ENCODE measurements at regions not wholly inside any gene's neighbourhood (a gene's known extent, or its start where the extent isn't known, plus 50 kb on each side); places are given as distances from the start of the nearest gene placed in this dataset.

DNA sequence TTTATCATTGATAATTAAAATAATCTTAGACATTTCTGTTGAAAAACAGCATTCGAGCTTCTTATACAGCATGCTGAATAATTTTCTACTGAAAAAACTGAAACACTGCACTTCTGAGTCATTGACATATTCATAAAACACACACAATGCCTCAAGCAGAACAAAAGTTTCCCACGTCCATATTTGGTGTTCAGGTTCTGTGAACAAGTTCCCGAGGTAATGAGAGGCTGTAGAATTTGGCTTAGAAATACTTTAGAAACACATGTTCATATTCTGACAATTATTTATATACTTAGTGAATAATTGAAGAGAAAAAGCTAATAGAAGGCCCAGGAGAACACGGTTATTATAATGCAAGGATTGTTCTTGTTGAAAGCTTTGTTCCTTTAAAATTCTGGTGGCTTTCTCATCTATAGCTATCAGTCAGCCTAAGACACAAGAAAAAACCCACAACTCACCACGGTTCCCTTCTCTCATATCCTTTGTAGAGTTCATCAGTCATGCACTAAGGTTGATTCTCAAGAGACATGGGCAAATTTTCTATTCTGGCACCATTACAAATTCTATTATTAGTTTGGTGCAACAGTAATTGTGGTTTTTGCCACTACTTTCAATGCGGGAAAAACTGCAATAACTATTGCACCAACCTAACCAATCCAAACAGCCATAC lies 194.4 kb downstream of the TMX3 start:
- no peak for DNase-seq

DNA sequence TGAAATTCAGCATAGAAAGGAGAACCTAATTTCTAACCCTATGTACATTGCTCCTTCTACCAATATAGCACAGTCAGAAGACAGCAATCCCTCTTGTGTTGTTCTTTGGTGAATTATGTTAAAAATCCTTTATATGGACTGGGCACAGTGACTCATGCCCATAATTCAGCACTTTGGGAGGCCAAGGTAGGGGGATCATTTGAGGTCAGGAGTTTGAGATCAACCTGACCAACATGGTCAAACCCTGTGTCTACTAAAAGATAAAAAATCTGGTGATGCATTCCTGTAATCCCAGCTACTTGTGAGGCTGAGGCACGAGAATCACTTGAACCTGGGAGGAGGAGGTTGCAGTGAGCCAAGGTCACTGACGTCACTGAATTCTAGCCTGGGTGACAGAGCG lies 195.6 kb downstream of the TMX3 start:
- no peak for DNase-seq

DNA sequence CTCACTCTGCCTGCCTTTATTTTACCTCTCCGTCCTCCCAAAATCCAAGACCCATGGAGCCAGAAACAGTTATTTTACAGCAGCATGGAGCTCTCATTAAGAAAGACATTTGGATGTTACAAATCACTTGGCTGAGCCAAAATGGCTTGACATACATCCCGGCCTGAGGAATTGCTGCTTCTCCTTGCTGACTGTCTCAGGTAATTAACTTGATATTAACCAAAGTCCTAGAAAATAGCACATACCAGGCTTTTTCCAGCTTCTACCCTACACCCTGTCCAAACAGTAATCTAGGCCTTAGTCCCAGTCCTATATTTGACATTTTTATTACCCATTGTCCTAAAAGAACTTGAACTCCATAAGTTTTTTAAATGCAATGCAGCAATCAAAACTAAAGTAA lies 205.0 kb downstream of the TMX3 start:
- DNase-seq: no peak

DNA sequence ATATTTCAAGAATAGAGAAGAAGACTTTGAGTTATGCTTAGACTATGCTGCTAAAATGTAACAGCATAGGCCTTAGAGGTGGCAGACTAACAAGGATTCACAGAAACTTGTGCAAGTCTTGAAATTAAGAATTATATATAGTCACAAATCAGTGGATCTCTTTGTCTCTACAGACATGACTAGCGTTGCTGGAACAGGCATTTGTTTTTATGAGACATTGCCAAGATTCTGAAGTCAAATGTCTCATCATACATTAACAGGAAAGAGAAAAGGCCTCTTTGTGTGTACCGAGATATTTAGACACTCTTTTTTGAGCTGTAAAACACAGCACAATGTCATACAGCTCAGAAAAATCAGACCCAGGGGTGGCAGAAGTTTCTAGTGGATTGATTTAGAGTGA lies 207.1 kb downstream of the TMX3 start:
- no peak for DNase-seq

DNA sequence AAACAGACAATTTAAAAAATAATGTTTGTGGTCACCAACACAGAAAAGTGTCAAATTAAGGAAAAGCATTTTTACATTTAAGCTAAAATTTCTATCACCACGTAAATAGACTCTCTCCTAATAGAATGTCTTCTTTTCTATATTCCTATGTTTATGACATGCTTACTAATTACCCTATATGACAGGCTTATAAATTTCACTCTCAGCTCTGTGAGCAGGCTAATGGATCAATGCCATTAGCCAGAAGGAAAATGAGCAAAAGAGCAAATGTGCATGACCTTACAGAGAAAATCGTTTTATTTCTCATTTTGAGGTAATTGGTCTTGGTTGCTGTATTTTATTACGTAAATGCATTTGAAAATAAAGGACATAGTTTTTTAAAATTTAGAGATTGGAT lies 209.7 kb downstream of the TMX3 start:
- no peak for DNase-seq

DNA sequence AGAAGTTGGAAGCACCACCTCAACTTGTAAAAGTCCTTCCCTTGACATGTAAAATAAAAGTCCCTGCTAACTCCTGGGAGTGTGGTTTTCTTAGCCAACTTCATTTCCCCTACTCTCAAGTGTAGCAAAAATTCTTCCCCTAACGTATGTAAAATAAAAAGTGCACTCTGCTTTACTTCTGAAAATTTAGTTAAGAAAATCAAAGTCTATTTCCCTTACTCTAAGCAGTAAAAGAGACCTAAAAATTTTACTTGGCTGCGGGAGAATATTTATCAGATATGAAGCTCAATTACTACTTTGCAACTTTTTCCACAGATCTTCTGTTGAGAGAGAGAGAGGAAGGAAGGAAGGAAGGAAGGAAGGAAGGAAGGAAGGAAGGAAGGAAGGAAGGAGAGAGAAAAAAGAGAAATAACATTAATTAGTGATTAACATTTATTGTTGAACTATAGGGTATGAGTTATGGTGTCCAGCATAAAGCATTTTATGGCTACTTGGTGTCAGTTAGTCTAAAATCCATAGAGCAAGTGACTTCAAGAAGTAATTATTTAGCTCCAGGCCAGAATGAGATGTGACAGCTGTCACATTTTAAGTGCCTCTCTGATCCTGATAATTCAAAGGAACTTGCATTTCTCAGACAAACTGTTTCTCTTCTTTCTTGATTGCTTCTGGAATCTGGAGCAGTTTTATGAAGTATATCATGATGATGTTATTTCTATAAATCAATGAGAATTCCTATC lies 210.3 kb downstream of the TMX3 start:
- no peak for DNase-seq

DNA sequence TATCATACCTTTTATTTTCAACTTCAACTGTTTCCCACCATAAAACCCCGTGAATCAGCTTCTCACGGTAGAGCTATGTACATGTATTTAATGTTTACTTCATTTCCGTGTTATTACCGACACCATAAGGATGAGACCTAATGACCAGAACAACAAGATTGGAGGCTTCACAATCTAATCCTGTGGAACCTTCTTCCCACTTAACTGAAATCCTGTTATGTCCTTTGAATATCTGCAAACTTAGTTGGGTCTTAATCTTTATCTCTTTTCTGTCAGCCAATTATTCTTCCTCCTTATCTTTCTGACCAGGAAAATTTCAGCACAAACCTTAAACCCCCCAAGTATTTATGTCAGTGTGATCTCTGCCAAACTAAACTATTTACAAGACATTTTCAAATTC lies 214.4 kb downstream of the TMX3 start:
- no peak for DNase-seq

DNA sequence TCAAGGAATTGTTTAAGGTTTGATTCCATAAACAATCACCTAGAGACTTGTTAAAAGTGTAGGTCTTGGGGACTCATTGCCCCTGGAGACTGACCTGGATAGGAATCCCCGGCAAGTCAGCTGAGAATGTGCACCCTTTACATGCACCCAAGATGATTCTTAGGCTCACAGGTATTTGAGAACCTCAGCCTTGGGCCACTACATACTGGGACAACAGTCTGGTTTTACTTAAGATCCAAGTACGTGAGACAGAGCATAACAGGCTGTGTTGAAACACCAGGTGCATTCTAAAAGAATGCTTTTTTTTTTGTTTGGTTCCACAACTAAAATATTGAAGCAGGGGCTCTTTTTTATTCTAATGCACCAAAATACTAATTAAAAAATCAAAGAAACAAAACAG lies 215.8 kb downstream of the TMX3 start:
- DNase-seq: no peak

DNA sequence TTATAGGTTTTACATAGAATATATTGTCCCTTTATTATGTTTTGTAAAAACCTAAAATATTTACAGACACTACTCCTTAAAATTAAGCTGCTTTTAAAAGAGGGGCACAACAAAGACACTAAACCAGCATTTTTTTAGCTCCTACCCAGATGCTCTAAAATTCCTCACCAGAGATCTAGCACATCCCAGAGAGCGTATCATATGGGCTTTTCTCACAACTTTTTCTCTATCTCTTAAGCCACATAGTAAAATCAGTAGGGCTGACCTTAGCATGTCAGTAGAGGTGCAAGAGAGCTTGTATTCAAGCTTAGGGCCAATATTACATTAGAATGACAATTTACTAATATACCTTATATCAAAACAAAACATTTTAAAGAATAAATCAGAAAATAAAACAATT lies 216.3 kb downstream of the TMX3 start:
- no peak for DNase-seq

DNA sequence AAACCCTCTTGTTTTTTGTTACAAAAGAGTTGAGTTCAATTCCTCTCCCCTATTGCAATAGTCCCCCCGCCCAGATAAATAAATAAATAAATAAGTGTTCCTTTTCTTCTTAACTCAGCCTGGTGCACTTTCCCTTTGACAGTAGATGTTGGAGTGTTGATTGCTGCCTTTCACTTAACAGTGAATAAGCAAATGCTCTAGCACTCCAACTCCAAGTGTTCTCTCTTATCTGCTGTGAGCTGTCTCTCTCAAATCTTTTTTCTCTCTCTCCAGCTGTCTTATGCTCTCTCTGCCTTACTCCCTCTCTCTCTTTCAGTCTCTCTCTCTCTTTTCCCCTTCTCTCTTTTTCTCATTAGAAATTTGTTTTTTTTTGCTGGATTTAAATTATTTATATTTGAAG lies 216.7 kb downstream of the TMX3 start:
- no peak for DNase-seq

DNA sequence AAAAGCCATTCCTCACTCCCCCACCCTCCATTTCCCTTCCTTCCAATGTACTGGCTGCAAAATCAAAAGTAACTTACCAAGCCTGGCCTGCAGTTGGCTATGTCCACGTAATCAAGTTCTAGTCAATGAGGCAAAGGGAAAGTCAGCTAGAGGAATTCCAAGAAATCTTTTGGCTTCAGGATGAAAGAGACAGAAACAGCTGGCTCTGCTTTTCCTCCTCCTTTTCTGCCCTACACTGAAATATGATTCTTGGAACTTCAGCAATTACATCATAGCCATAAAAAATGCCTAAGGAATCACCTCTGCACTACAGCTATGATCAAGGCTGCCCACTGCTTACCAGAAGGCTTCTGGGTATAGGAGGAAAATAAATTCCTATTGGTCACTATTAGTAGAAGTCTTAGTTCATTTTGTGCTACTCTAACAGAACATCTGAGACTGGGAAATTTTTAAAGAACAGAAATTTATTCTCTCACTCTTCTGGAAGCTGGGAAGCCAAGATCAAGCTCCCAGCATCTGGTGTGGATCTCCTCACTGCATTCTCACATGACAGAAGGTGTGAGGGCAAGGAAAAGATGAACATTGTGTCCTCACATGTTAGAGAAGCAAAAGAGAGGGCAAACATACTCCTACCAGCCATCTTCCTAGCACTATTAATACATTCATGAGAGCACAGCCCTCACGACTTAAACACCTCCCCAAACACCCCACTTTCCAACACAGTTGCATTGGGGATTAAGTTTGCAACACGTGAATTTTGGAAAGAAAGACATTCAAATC lies 219.9 kb downstream of the TMX3 start:
- no peak for DNase-seq

DNA sequence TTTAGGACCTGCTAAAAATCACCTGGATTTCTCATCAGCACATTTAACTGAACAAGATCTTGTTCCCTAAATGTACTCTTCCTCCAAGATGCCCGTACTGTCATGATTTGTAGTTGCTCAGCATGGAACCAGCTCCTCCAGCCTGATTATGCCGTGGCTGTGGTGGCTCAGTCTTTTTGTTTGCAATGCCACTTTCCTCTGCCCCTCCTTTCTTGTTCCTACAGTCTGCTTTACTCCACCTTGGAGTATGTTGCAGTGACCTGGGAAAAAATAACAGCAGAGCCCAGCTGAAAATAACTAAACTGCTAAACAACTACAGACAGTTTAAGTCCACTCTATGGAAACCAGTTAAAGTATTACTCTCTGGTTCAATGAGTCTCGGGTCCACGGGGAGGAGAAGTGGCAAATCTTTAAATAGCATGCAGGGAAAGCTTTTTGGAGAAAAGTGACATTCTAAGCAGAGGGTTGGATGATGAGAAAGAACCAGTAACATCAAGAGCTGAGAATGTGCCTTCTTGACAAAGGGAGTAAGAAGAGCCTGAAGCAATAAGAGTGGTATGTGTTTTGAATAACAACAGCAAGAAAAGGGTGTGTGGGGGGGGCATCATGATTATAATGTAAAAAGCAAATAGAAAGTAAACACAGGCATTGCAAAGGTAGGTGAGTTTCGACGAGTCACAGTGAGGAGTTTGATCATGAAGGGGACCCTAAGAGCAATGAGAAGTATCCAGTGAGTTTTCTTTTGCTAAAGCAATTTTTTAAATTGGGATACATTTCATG lies 225.7 kb downstream of the TMX3 start:
- no peak for DNase-seq

DNA sequence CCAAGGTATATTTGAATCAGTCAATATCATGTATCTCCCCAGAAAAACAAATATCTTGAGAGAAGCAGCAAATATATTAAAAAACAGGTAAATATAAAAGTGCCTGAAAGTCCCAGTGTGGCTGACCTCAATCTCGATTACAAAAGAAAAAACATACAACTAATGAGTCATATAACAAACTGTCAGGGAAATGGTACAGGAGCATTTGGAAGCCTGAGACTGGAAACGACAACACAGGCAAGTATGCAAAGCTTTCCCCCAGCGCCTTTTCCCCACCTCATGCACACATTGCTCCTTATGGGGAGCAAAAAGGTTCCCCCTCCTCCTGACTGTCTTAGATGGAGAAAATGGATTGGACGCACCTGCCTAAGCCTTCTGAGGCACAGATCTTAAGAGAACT lies 230.7 kb downstream of the TMX3 start:
- no peak for DNase-seq

DNA sequence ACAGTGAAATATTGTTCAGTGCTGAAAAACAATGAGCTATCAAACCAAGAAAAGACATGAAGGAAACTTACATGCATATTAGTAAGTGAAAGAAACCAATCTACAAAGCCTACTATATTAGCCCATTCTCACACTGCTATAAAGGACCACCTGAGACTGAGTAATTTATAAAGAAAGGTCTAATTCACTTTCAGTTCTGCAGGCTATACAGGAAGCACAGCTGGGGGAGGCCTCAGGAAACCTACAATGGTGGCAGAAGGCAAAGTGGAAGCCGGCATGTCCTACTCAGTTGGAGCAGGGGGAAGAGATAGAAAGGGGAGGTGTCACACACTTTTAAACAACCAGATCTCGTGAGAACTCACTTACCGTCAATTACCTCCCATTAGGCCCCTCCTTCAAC lies 232.1 kb downstream of the TMX3 start:
- no peak for DNase-seq

DNA sequence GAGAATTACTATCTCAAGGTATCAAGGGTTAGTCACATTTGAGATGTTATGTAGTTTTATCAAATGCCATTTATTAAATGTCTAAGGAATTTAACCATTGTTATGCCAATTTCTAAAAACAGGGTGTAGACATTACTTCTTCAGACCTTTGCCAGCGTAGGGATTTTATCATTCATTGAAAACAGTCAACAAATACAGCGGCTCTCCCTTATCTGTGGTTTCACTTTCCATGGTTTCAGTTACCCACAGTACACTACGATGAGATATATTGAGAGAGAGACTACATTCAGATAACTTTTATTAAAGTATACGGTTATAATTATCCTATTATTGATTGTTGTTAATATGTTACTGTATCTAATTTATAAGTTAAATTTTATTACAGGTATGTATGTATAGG lies 234.7 kb downstream of the TMX3 start:
- DNase-seq: no peak

DNA sequence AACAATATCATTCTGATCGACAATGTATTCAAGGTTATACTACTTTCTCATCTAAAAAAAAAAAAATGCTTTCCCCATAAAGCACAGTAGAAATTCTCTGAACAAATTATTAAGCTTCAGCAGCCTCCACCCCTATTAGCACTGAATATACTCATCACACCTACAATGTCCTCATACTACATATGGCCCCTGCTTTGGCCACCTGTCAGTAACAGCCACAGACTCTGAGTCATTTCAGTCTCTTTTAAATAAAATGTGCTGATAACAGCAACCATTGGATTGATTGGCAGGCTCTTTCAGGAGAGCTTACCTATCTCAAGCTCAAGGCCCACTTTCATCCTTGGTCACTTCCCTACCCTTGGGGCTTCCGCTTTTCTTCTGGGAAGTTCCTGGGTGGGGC lies 236.7 kb downstream of the TMX3 start:
- no peak for DNase-seq

DNA sequence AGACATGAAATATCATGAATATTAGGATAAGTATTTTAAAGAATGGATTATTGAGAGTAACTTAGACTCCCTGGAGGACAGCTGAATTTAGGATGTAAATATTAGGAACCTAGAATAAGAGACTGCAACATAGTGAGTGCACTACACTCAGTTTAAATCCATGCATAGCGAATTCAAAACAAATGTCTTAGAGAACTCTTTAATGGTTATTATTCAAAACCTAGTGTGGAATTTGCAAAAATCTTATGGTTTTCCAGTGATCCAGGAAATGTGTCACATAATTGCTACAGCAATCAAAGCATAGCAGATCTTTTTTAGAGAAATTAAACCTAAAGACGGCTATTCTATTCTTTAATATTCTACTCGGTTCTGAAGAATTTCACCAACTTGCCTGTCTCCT lies 239.0 kb downstream of the TMX3 start:
- DNase-seq: no peak

DNA sequence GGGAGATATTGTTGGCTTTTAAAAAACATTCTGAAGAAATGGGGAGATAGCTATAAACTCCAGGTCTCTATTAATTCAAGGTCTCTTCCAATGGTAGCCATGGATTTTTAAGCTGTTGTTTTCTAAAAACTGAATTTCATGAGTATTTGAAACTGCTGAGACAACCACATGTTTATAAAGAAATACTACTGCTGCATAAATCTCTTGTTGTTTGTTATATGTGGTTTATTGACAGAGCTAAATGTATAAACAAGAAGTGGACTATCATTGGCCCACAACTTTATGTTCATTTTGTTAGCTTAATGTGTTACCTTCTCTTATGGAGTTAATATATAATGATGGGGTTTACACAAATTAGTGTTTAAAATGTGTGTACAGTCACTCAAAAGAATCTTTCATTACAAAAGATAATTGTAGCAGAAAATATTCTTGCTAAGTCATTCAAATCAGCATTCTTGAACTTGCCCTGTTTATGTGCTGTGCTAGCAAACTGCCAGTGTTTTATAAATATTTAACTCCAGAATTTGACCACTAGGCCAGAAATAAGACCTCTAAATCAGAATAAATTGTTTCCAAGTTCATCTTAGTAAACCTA lies 242.1 kb downstream of the TMX3 start:
- DNase-seq: no peak

DNA sequence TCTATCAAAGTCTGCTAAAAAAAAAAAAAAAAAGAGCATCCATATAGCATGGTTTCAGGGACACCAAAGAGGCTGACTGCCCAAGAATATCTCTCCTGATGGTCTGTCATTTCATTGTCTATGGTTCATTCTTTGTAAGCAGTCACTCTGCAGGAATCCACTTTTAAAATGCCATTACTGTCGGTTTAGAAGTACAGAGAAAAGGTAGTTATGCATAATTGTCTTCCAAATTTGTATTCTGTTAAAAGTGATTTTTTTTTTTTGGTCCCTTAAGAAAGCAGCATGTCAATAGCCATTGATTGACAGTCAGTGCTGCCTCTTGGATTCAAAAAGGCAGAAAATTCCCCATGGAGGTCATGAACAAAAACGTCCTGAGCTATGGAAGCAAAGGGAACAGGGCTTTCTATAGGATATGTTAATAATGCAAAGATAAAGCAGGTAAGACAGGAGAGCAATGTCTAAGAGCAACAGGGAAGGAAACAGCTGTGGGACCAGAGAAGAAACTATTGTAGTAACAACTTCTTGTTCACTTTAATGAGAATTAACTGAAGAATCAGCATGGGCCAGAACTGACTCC lies 245.8 kb downstream of the TMX3 start:
- no peak for DNase-seq

DNA sequence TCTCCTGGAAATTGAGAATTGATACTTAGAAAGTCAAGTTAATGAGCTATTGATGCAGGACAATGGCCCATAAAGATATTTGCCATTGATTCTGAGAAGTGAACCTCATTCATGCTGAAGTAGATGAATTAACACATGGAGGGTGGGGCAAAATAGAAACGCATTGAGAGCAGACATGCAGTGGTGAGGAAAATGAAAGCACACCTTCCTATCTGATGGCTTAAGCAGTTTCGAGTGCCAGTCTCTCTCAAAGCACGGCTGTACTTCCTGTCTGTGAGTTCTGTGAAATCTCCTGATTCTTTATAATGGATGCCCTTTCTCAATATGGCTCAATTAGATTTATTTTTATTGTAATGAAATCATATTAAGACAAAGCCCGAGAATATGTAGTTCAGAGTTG lies 247.0 kb downstream of the TMX3 start:
- DNase-seq: no peak

DNA sequence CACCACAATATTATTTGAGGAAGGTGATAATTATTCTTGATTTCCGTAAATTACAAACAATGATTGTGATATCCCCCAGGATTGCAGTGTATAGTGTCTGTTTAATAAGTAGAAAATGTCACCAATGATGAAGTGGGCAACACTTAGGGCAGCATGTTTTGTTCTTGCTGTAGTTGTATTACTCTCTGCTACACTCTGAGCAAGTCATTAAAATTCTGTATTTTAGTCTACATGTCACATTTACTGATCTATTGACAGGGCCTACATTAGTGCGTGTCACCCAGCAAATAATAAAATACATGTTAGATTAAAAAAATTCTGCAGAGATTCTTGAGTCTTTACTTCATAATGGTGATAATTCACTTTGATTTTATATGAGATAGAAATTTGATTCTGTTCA lies 247.6 kb downstream of the TMX3 start:
- DNase-seq: no peak

DNA sequence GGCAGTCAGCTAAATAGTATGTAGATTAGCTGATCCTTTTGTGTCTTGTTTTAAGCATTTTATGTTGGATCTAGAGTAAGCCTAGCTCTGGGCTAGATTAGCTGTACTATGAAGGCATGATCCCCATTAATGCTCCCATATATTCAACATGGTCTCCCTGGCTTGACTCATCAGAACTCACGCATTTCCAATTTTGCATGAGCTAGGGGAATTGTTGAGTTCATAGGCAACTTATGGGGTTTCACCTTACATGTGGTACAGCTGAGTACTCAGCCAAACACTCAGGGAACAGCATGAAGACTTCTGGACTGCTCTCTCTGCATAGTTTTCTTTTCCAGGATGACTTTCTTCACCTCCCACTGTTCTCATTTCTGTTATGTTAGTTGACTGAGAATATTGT lies 248.2 kb downstream of the TMX3 start:
- DNase-seq: no peak

DNA sequence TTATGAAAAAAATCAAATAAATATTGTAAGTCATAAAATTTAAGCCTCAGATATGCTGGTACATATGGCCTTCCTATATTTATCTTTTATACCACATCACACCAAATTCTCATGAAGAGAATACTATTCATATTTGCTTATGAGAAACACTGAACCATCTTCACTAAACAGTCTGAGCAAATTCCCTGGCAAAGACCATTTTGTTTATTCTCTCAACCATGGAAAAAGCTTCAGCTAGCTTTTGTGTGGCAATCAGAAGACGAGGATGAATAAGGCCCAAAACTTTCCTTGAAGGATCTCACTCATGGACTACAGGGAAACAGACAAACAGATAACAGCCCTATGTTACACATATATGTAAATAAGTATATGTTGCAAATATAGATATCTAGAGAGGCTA lies 252.1 kb downstream of the TMX3 start:
- no peak for DNase-seq
